ENCODE measurements at regions not wholly inside any gene's neighbourhood (a gene's known extent, or its start where the extent isn't known, plus 50 kb on each side); places are given as distances from the start of the nearest gene placed in this dataset.

- intact Hi-C loops (cut with DNase I) = no loop called here
- Histone ChIP-seq H3K9me3 (no peaks in the 10 kb centered on the region), H3K4me1 (peaks cover 0 to 11% (median 0%) of the 10 kb centered on the region in 4 donors), H3K36me3 (no peaks in the 10 kb centered on the region), H3K4me3 (no peak overlapping the region), H3K27me3 (no peaks in the 10 kb centered on the region), H3K27ac (no peak overlapping the region)
- no peak for TF ChIP-seq CTCF (IDR thresholded peaks at IDR 0.05)
- TF ChIP-seq POLR2A (IDR thresholded peaks at IDR 0.05) = no peak
- 100% methylated on average over 1 of the region's 1 CpG for WGBS (ENCODE audit: insufficient coverage, low coverage, low lambda C conversion rate, missing lambda C conversion rate)
- DNase-seq (no peak), ATAC-seq (no peak)
Measured at GRCh38 chr6:40727271-40727670, 140.1 kb upstream of the LRFN2 start.

- Histone ChIP-seq H3K4me1 (peaks cover 0 to 16% (median 0%) of the 10 kb centered on the region in 4 donors), H3K9me3 (no peaks in the 10 kb centered on the region), H3K36me3 (no peaks in the 10 kb centered on the region), H3K27ac (no peak overlapping the region), H3K27me3 (no peaks in the 10 kb centered on the region), H3K4me3 (no peak overlapping the region)
- no peak for DNase-seq
- intact Hi-C loops (cut with DNase I) = no loop called here
- no peak for ATAC-seq
- TF ChIP-seq CTCF (IDR thresholded peaks at IDR 0.05) (no peak), POLR2A (IDR thresholded peaks at IDR 0.05) (no peak)
- 81% methylated on average over 5 of the region's 5 CpGs for WGBS (ENCODE audit: insufficient coverage, low coverage, low lambda C conversion rate, missing lambda C conversion rate)
Measured at GRCh38 chr6:40726853-40727252, 139.7 kb upstream of the LRFN2 start.

GRCh38 chr6:40725390-40725789, 138.2 kb upstream of the LRFN2 start:
- no peak for DNase-seq
- Histone ChIP-seq H3K9me3 (no peaks in the 10 kb centered on the region), H3K27me3 (no peaks in the 10 kb centered on the region), H3K27ac (no peak overlapping the region), H3K4me1 (peaks cover 0 to 21% (median 0%) of the 10 kb centered on the region in 4 donors), H3K4me3 (no peak overlapping the region), H3K36me3 (no peaks in the 10 kb centered on the region)
- 50% methylated on average over 1 of the region's 2 CpGs for WGBS (ENCODE audit: insufficient coverage, low coverage, low lambda C conversion rate, missing lambda C conversion rate)
- TF ChIP-seq POLR2A (IDR thresholded peaks at IDR 0.05) = no peak
- TF ChIP-seq CTCF (IDR thresholded peaks at IDR 0.05) = no peak
- no peak for ATAC-seq
- intact Hi-C loops (cut with DNase I) = no loop called here

- no peak for ATAC-seq
- Histone ChIP-seq H3K4me3 (no peak overlapping the region), H3K27me3 (no peaks in the 10 kb centered on the region), H3K9me3 (no peaks in the 10 kb centered on the region), H3K4me1 (peaks cover 0 to 21% (median 0%) of the 10 kb centered on the region in 4 donors), H3K27ac (no peak overlapping the region), H3K36me3 (no peaks in the 10 kb centered on the region)
- intact Hi-C loops (cut with DNase I) = no loop called here
- DNase-seq = no peak
- no peak for TF ChIP-seq CTCF (IDR thresholded peaks at IDR 0.05)
- TF ChIP-seq POLR2A (IDR thresholded peaks at IDR 0.05) = no peak
- WGBS (ENCODE audit: insufficient coverage, low coverage, low lambda C conversion rate, missing lambda C conversion rate) = 66% methylated on average over 3 of the region's 3 CpGs
Measured at GRCh38 chr6:40724886-40725285, 137.7 kb upstream of the LRFN2 start.

GRCh38 chr6:40723967-40724366, 136.8 kb upstream of the LRFN2 start:
- no CpG with 5 or more reads among the region's 5 CpGs for WGBS (ENCODE audit: insufficient coverage, low coverage, low lambda C conversion rate, missing lambda C conversion rate)
- intact Hi-C loops (cut with DNase I) = no loop called here
- no peaks in the 10 kb centered on the region for H3K36me3 ChIP-seq
- H3K27ac ChIP-seq = no peak overlapping the region
- ATAC-seq (no peak), DNase-seq (no peak)
- no peak for TF ChIP-seq POLR2A (IDR thresholded peaks at IDR 0.05)
- no peak for TF ChIP-seq CTCF (IDR thresholded peaks at IDR 0.05)
- no peaks in the 10 kb centered on the region for H3K9me3 ChIP-seq
- no peaks in the 10 kb centered on the region for H3K27me3 ChIP-seq
- H3K4me3 ChIP-seq = no peak overlapping the region
- peaks cover 0 to 25% (median 0%) of the 10 kb centered on the region in 4 donors for H3K4me1 ChIP-seq

Measured in right lobe of liver (tissue), 6 donors.